H9 (cell line): ENCODE measurements at regions not wholly inside any gene's neighbourhood (a gene's known extent, or its start where the extent isn't known, plus 50 kb on each side); places are given as distances from the start of the nearest gene placed in this dataset.

Source experiments
- DNase-seq: peaks from one replicate; pipeline ENCODE4 v3.0.0-alpha.2; 2017
- H2AFZ ChIP-seq: one replicate; pipeline ENCODE4 v1.6.1; 2013; ENCODE audit warnings: mild to moderate bottlenecking, low read length, control low read depth, moderate library complexity
- H2AK5ac ChIP-seq: 2 replicates; pipeline ENCODE4 v1.6.1; 2013; ENCODE audit warnings: low read length, control low read depth, mixed read lengths; ENCODE audit not compliant: insufficient read length
- H2BK120ac ChIP-seq: one replicate; pipeline ENCODE4 v1.6.1; 2013; ENCODE audit warnings: low read depth, mild to moderate bottlenecking, low read length, control low read depth, inconsistent platforms; ENCODE audit not compliant: poor library complexity, severe bottlenecking
- H2BK12ac ChIP-seq: 2 replicates; pipeline ENCODE4 v1.6.1; 2013; ENCODE audit warnings: low read length, control low read depth, mixed read lengths, low read depth; ENCODE audit not compliant: insufficient read length
- H2BK15ac ChIP-seq: 2 replicates; pipeline ENCODE4 v1.6.1; 2013; ENCODE audit warnings: low read depth, low read length, control low read depth
- H2BK20ac ChIP-seq: one replicate; pipeline ENCODE4 v1.6.1; 2013; ENCODE audit warnings: low read depth, mild to moderate bottlenecking, low read length, control low read depth, inconsistent platforms; ENCODE audit not compliant: poor library complexity, severe bottlenecking
- H2BK5ac ChIP-seq: 2 replicates; pipeline ENCODE4 v1.6.1; 2013; ENCODE audit warnings: low read length, control low read depth, mixed read lengths; ENCODE audit not compliant: insufficient read length
- H3K14ac ChIP-seq: 2 replicates; pipeline ENCODE4 v1.6.1; 2013; ENCODE audit warnings: low read length, control low read depth; ENCODE audit not compliant: insufficient read depth
- H3K18ac ChIP-seq: 2 replicates; pipeline ENCODE4 v1.6.1; 2013; ENCODE audit warnings: low read depth, mild to moderate bottlenecking, mixed read lengths, low read length, control low read depth; ENCODE audit not compliant: insufficient read length
- H3K23ac ChIP-seq: 2 replicates; pipeline ENCODE4 v1.6.1; 2013; ENCODE audit warnings: low read length, control low read depth, mixed read lengths, low read depth; ENCODE audit not compliant: insufficient read length
- H3K23me2 ChIP-seq: 2 replicates; pipeline ENCODE4 v1.6.1; 2013; ENCODE audit warnings: low read depth, mild to moderate bottlenecking, mixed read lengths, low read length, control low read depth; ENCODE audit not compliant: insufficient read length, poor library complexity, severe bottlenecking
- H3K27ac ChIP-seq: 2 replicates; pipeline ENCODE4 v1.5.1; 2013; ENCODE audit warnings: low read length, control low read depth, mixed read lengths, low read depth; ENCODE audit not compliant: insufficient read length
- H3K27me3 ChIP-seq: 2 replicates; pipeline ENCODE4 v1.6.1; 2013; ENCODE audit warnings: low read length, control low read depth, inconsistent platforms; ENCODE audit not compliant: insufficient read depth
- H3K4ac ChIP-seq: 2 replicates; pipeline ENCODE4 v1.6.1; 2013; ENCODE audit warnings: low read depth, mild to moderate bottlenecking, control low read depth, inconsistent platforms, low read length, moderate library complexity
- H3K4me1 ChIP-seq: 2 replicates; pipeline ENCODE4 v1.6.1; 2013; ENCODE audit warnings: low read length, control low read depth, inconsistent platforms; ENCODE audit not compliant: insufficient read depth
- H3K4me2 ChIP-seq: 2 replicates; pipeline ENCODE4 v1.6.1; 2013; ENCODE audit warnings: low read length, control low read depth, mixed read lengths; ENCODE audit not compliant: insufficient read length, insufficient read depth
- H3K56ac ChIP-seq: 2 replicates; pipeline ENCODE4 v1.6.1; 2013; ENCODE audit warnings: low read depth, mild to moderate bottlenecking, mixed read lengths, low read length, control low read depth; ENCODE audit not compliant: insufficient read length
- H3K79me1 ChIP-seq: 2 replicates; pipeline ENCODE4 v1.6.1; 2013; ENCODE audit warnings: low read depth, mild to moderate bottlenecking, moderate library complexity, low read length, control low read depth, inconsistent platforms; ENCODE audit not compliant: insufficient read depth, poor library complexity, severe bottlenecking
- H3K79me2 ChIP-seq: 2 replicates; pipeline ENCODE4 v1.6.1; 2013; ENCODE audit warnings: low read length, control low read depth, inconsistent platforms; ENCODE audit not compliant: insufficient read depth
- H3K9ac ChIP-seq: 2 replicates; pipeline ENCODE4 v1.6.1; 2013; ENCODE audit warnings: low read length, control low read depth, mixed read lengths; ENCODE audit not compliant: insufficient read length; ENCODE audit errors: extremely low read depth
- H3K9me3 ChIP-seq: one replicate; pipeline ENCODE4 v1.6.1; 2013; ENCODE audit warnings: low read depth, low read length, inconsistent platforms; ENCODE audit not compliant: control insufficient read depth
- H3T11ph ChIP-seq: one replicate; pipeline ENCODE4 v1.6.1; 2013; ENCODE audit warnings: mild to moderate bottlenecking, low read length, control low read depth, inconsistent platforms
- H4K20me1 ChIP-seq: one replicate; pipeline ENCODE4 v1.6.1; 2013; ENCODE audit not compliant: control insufficient read depth, insufficient read length, insufficient read depth
- H4K5ac ChIP-seq: 2 replicates; pipeline ENCODE4 v1.6.1; 2013; ENCODE audit warnings: low read depth, mild to moderate bottlenecking, mixed read lengths, low read length, control low read depth; ENCODE audit not compliant: insufficient read length
- H4K8ac ChIP-seq: replicated peaks from 2 replicates; pipeline ENCODE4 v1.6.1; 2013; ENCODE audit warnings: low read length, control low read depth, mixed read lengths, low read depth; ENCODE audit not compliant: insufficient read length
- H4K91ac ChIP-seq: 2 replicates; pipeline ENCODE4 v1.6.1; 2013; ENCODE audit warnings: low read depth, mild to moderate bottlenecking, moderate library complexity, mixed read lengths, low read length, control low read depth; ENCODE audit not compliant: insufficient read length
- H3K27ac Mint-ChIP-seq, 3 experiments: 2 replicates in 2 of 3; 3 replicates in 1 of 3; pipeline ENCODE4 v1.8.0; 2020 to 2021; ENCODE audit warnings: mixed read lengths in 3 of 3, mild to moderate bottlenecking in 1 of 3, moderate library complexity in 1 of 3
- H3K27me3 Mint-ChIP-seq: 2 replicates; pipeline ENCODE4 v1.8.0; 2021; ENCODE audit warnings: low read depth, mild to moderate bottlenecking, moderate library complexity, mixed read lengths
- H3K36me3 Mint-ChIP-seq, 3 experiments: 2 replicates in 2 of 3; 3 replicates in 1 of 3; pipeline ENCODE4 v1.8.0; 2020 to 2021; ENCODE audit warnings: low read depth in 3 of 3, mixed read lengths in 3 of 3; ENCODE audit not compliant: insufficient read depth in 1 of 3
- H3K4me1 Mint-ChIP-seq, 2 experiments: 2 replicates each; pipeline ENCODE4 v1.8.0; 2020; ENCODE audit warnings: mixed read lengths in 2 of 2
- H3K4me3 Mint-ChIP-seq, 2 experiments: 2 replicates in 1 of 2; 3 replicates in 1 of 2; pipeline ENCODE4 v1.8.0; 2020 to 2021; ENCODE audit warnings: mild to moderate bottlenecking in 2 of 2, mixed read lengths in 2 of 2, moderate library complexity in 1 of 2
- H3K9me3 Mint-ChIP-seq, 2 experiments: 2 replicates in 1 of 2; 3 replicates in 1 of 2; pipeline ENCODE4 v1.8.0; 2020; ENCODE audit warnings: mild to moderate bottlenecking in 2 of 2, mixed read lengths in 2 of 2, moderate library complexity in 1 of 2
- CTCF ChIP-seq: fragments of 200-600 bp; sonication (generic); conservative IDR thresholded peaks from 3 replicates; pipeline ENCODE4 v1.8.0; 2021; ENCODE audit warnings: antibody characterized with exemption, mild to moderate bottlenecking
- WGBS: extraction: QIAGEN DNeasy Blood & Tissue Kit; methylation state at CpG from one replicate; pipeline ENCODE4 v1.1.7; 2013; ENCODE audit warnings: missing lambda C conversion rate, low lambda C conversion rate, mixed read lengths; ENCODE audit not compliant: insufficient read length; ENCODE audit errors: extremely low coverage; 5-methylcytosine and 5-hydroxymethylcytosine counted together

- Histone ChIP-seq H2AFZ (no peak overlapping the region), H2AK5ac (no peak overlapping the region), H4K91ac (no peak overlapping the region), H4K20me1 (no peaks in the 10 kb centered on the region), H3K4me1 (no peaks in the 10 kb centered on the region), H3K4me2 (no peak overlapping the region), H2BK120ac (no peak overlapping the region), H3K27ac (no peak overlapping the region), H3K23me2 (no peaks in the 10 kb centered on the region), H3K79me1 (no peaks in the 10 kb centered on the region), H3K4ac (no peak overlapping the region), H2BK12ac (no peak overlapping the region), H3K56ac (no peak overlapping the region), H3K18ac (no peak overlapping the region), H4K5ac (no peak overlapping the region), H2BK15ac (no peak overlapping the region), H2BK5ac (no peak overlapping the region), H3K14ac (no peak overlapping the region), H4K8ac (no peak overlapping the region), H3K27me3 (no peaks in the 10 kb centered on the region), H2BK20ac (no peak overlapping the region), H3K79me2 (no peaks in the 10 kb centered on the region), H3K9ac (no peak overlapping the region), H3K23ac (no peak overlapping the region), H3K9me3 (no peaks in the 10 kb centered on the region), H3T11ph (no peak overlapping the region)
- H3K4me3 Mint-ChIP-seq = no peak overlapping the region
- no CpG with 5 or more reads among the region's 4 CpGs for WGBS
- no peak overlapping the region for H3K27ac Mint-ChIP-seq
- no peak for TF ChIP-seq CTCF
- H3K4me1 Mint-ChIP-seq = peaks cover 6% of the 10 kb centered on the region in 2 experiments
- no peak for DNase-seq
- H3K27me3 Mint-ChIP-seq = no peaks in the 10 kb centered on the region
- H3K9me3 Mint-ChIP-seq = no peaks in the 10 kb centered on the region
- no peaks in the 10 kb centered on the region for H3K36me3 Mint-ChIP-seq
These were observed 248.5 kb upstream of the RAB6C start for GRCh38 chr2:129730979-129731378.
